Stimulated activated CD8-positive, alpha-beta memory T cell treated with anti-CD3 and anti-CD28 coated beads, Interleukin-7, amount 100 ng/mL, for 4 hours (primary cell): ENCODE measurements at regions not wholly inside any gene's neighbourhood (a gene's known extent, or its start where the extent isn't known, plus 50 kb on each side); places are given as distances from the start of the nearest gene placed in this dataset.

ENCODE experiments used
- DNase-seq, 2 donors: peaks; one replicate each; pipeline ENCODE4 v3.0.0-alpha.2; 2020; ENCODE audit warnings: low read depth in 2 of 2

- no peak for DNase-seq
Observed at GRCh38 chr16:80041410-80041809, 440.9 kb upstream of the MAF start.

GRCh38 chr16:80040814-80041213 is 440.3 kb upstream of the MAF start:
- no peak for DNase-seq

- DNase-seq, result no peak
Observed at GRCh38 chr16:80040413-80040812, 439.9 kb upstream of the MAF start.

- DNase-seq, result no peak
Observed at GRCh38 chr16:80039777-80040176, 439.2 kb upstream of the MAF start.

- DNase-seq, result no peak
Observed at GRCh38 chr16:80038566-80038965, 438.0 kb upstream of the MAF start.

GRCh38 chr16:80034948-80035663 is 434.6 kb upstream of the MAF start:
- DNase-seq, result no peak

GRCh38 chr16:80034469-80034826 is 433.9 kb upstream of the MAF start:
- DNase-seq, result no peak

- no peak for DNase-seq
Observed at GRCh38 chr16:80033783-80034468, 433.4 kb upstream of the MAF start.

- DNase-seq, result no peak
Observed at GRCh38 chr16:80029761-80030481, 429.4 kb upstream of the MAF start.

GRCh38 chr16:80029381-80029630 is 428.8 kb upstream of the MAF start:
- DNase-seq, result no peak

- no peak for DNase-seq
Observed at GRCh38 chr16:80028581-80029380, 428.2 kb upstream of the MAF start.

- peak; percentile 27 to 39 for DNase-seq
Observed at GRCh38 chr16:80027007-80027965, 426.7 kb upstream of the MAF start.

GRCh38 chr16:80025236-80025635 is 424.7 kb upstream of the MAF start:
- no peak for DNase-seq

GRCh38 chr16:80024443-80024842 is 423.9 kb upstream of the MAF start:
- DNase-seq, result no peak

- no peak for DNase-seq
Observed at GRCh38 chr16:80023865-80024264, 423.3 kb upstream of the MAF start.

GRCh38 chr16:80019395-80019794 is 418.9 kb upstream of the MAF start:
- no peak for DNase-seq

- DNase-seq, result no peak
Observed at GRCh38 chr16:80018466-80018865, 417.9 kb upstream of the MAF start.

- DNase-seq, result no peak
Observed at GRCh38 chr16:80016731-80017326, 416.3 kb upstream of the MAF start.

- no peak for DNase-seq
Observed at GRCh38 chr16:80015566-80015965, 415.0 kb upstream of the MAF start.

- no peak for DNase-seq
Observed at GRCh38 chr16:80014241-80014939, 413.9 kb upstream of the MAF start.
